ENCODE measurements at regions not wholly inside any gene's neighbourhood (a gene's known extent, or its start where the extent isn't known, plus 50 kb on each side); places are given as distances from the start of the nearest gene placed in this dataset.
"Not testable (repeated sequence)": the region's sequence is repeated elsewhere in the genome, so short reads cannot be mapped to it uniquely, and the experiment has no call there.

DNA sequence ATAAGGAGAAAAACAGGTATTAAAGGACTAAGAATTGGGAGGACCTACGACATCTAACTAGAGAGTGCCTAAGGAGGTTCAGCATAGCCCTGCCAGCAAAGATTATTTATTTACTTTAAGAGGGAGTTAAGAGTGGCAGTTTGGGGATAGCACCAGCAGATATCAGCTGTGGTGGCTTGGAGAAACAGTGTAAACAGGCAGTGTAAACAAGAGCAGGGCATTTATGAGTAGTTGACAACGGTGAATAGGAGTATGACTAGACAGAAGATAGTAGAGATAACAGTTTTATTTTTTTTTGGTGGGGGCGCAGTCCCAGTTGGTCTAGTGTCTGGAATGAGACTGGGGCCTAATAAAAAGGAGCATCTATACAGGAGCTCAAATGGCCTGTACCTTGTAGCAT, 115.2 kb downstream of the PCDH10 start:
- BruUV-seq (replicated peaks); H3K4me1 ChIP-seq (ENCODE audit: insufficient read depth, low read length, poor library complexity, severe bottlenecking); H3K27ac ChIP-seq (ENCODE audit: low read depth, low read length, poor library complexity, severe bottlenecking); H3K36me3 ChIP-seq (ENCODE audit: insufficient read depth, low read length, poor library complexity, severe bottlenecking); intact Hi-C loops (cut with micrococcal nuclease; ENCODE audit: unreplicated experiment); CTCF ChIA-PET; H3K4me3 ChIP-seq (ENCODE audit: low read depth, low read length, poor library complexity, severe bottlenecking); H3K27me3 ChIP-seq (replicated peaks; ENCODE audit: insufficient read depth, low read depth, low read length, poor library complexity); POLR2A ChIA-PET (ENCODE audit: low non-redundant PET); H3K9me3 ChIP-seq (ENCODE audit: low read depth, low read length, poor library complexity, severe bottlenecking); DNase-seq (ENCODE audit: low spot score): not testable (repeated sequence)

DNA sequence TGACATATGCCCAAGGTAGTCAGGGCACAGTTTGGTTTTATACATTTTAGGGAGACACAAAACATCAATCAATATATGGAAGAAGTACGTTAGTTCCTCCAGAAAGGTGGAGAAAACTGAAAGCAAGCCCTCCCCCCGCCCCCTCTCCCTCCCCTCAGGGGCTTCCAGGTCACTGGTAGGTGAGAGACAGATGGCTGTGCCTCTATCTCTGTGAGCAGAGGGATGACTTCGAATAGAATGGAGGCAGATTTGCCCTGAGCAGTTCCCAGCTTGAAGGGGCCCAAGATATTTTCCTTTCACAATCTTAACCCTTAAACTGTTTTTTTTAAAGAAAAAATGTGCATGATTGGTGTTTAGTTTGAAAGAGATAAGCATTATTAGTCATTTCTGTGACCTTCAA, 114.0 kb downstream of the PCDH10 start:
- H3K27ac ChIP-seq (ENCODE audit: low read depth, low read length, poor library complexity, severe bottlenecking), result no peak overlapping the region
- H3K9me3 ChIP-seq (ENCODE audit: low read depth, low read length, poor library complexity, severe bottlenecking), result no peaks in the 10 kb centered on the region
- CTCF ChIA-PET, result no interaction called here
- DNase-seq (ENCODE audit: low spot score), result no peak
- POLR2A ChIA-PET (ENCODE audit: low non-redundant PET), result no interaction called here
- no peaks in the 10 kb centered on the region for H3K36me3 ChIP-seq (ENCODE audit: insufficient read depth, low read length, poor library complexity, severe bottlenecking)
- H3K4me3 ChIP-seq (ENCODE audit: low read depth, low read length, poor library complexity, severe bottlenecking), result no peak overlapping the region
- H3K27me3 ChIP-seq (replicated peaks; ENCODE audit: insufficient read depth, low read depth, low read length, poor library complexity), result no peaks in the 10 kb centered on the region
- no peaks in the 10 kb centered on the region for H3K4me1 ChIP-seq (ENCODE audit: insufficient read depth, low read length, poor library complexity, severe bottlenecking)
- intact Hi-C loops (cut with micrococcal nuclease; ENCODE audit: unreplicated experiment), result no loop called here
- BruUV-seq (replicated peaks), result no TSS peak
- TF ChIP-seq EZH2 (IDR thresholded peaks at IDR 0.05; ENCODE audit: borderline replicate concordance, low read depth, low read length, poor library complexity, severe bottlenecking), result no peak
- TF ChIP-seq, protein P1, sequence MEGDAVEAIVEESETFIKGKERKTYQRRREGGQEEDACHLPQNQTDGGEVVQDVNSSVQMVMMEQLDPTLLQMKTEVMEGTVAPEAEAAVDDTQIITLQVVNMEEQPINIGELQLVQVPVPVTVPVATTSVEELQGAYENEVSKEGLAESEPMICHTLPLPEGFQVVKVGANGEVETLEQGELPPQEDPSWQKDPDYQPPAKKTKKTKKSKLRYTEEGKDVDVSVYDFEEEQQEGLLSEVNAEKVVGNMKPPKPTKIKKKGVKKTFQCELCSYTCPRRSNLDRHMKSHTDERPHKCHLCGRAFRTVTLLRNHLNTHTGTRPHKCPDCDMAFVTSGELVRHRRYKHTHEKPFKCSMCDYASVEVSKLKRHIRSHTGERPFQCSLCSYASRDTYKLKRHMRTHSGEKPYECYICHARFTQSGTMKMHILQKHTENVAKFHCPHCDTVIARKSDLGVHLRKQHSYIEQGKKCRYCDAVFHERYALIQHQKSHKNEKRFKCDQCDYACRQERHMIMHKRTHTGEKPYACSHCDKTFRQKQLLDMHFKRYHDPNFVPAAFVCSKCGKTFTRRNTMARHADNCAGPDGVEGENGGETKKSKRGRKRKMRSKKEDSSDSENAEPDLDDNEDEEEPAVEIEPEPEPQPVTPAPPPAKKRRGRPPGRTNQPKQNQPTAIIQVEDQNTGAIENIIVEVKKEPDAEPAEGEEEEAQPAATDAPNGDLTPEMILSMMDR (conservative IDR thresholded peaks at IDR 0.05; ENCODE audit: low read depth, low read length), result no peak

DNA sequence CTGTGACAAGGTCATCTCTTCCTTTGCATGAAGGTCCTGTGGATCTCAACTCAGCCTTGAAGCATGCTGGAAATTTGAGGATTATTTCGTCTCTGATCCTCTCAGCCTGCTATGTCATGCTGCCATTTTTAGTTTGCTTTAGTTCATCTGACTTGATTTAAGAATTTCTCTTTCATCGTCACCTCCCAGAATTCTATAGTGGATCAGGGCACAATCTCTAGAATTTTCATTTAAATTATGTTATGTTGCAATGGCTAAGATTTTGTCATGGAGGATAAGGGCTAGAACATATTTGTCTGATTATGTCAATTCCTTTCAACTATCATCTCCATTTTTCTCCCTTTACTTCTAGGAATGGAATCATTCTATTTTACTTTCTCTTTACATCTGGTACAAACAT, 98.8 kb downstream of the PCDH10 start:
- CTCF ChIA-PET, result no interaction called here
- intact Hi-C loops (cut with micrococcal nuclease; ENCODE audit: unreplicated experiment), result no loop called here
- no peak for TF ChIP-seq EZH2 (IDR thresholded peaks at IDR 0.05; ENCODE audit: borderline replicate concordance, low read depth, low read length, poor library complexity, severe bottlenecking)
- TF ChIP-seq, protein P1 (conservative IDR thresholded peaks at IDR 0.05; ENCODE audit: low read depth, low read length), result no peak

DNA sequence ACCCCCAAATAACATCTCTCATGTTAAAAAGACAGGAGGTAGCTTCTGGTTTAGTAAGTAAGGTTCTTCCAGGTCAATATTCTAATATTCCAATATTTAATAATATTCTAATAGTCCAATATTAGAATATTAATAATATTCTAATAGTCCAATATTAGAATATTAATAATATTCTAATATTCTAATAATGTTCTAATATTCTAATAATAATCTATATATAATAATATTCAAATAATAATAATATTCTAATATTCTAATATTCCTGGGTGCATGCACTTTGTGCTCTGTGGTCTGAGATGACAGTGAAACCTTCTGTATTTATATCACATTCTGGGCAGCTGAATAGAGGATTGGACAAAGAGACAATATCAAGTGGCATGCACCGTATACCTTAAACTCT, 96.1 kb downstream of the PCDH10 start:
- H3K36me3 ChIP-seq (ENCODE audit: insufficient read depth, low read length, poor library complexity, severe bottlenecking), result no peaks in the 10 kb centered on the region
- intact Hi-C loops (cut with micrococcal nuclease; ENCODE audit: unreplicated experiment), result no loop called here
- CTCF ChIA-PET, result no interaction called here
- H3K4me3 ChIP-seq (ENCODE audit: low read depth, low read length, poor library complexity, severe bottlenecking), result no peak overlapping the region
- no peaks in the 10 kb centered on the region for H3K9me3 ChIP-seq (ENCODE audit: low read depth, low read length, poor library complexity, severe bottlenecking)
- POLR2A ChIA-PET (ENCODE audit: low non-redundant PET), result no interaction called here
- no peak for DNase-seq (ENCODE audit: low spot score)
- no TSS peak for BruUV-seq (replicated peaks)
- no peaks in the 10 kb centered on the region for H3K27me3 ChIP-seq (replicated peaks; ENCODE audit: insufficient read depth, low read depth, low read length, poor library complexity)
- no peak overlapping the region for H3K27ac ChIP-seq (ENCODE audit: low read depth, low read length, poor library complexity, severe bottlenecking)
- H3K4me1 ChIP-seq (ENCODE audit: insufficient read depth, low read length, poor library complexity, severe bottlenecking), result no peaks in the 10 kb centered on the region
- no peak for TF ChIP-seq EZH2 (IDR thresholded peaks at IDR 0.05; ENCODE audit: borderline replicate concordance, low read depth, low read length, poor library complexity, severe bottlenecking)
- TF ChIP-seq, protein P1 (conservative IDR thresholded peaks at IDR 0.05; ENCODE audit: low read depth, low read length), result no peak

More for the DNA sequence above, 98.8 kb downstream of the PCDH10 start:
- Histone ChIP-seq H3K9me3 (ENCODE audit: low read depth, low read length, poor library complexity, severe bottlenecking) (no peaks in the 10 kb centered on the region), H3K4me1 (ENCODE audit: insufficient read depth, low read length, poor library complexity, severe bottlenecking) (no peaks in the 10 kb centered on the region), H3K27me3 (replicated peaks; ENCODE audit: insufficient read depth, low read depth, low read length, poor library complexity) (no peaks in the 10 kb centered on the region), H3K27ac (ENCODE audit: low read depth, low read length, poor library complexity, severe bottlenecking) (no peak overlapping the region), H3K36me3 (ENCODE audit: insufficient read depth, low read length, poor library complexity, severe bottlenecking) (no peaks in the 10 kb centered on the region), H3K4me3 (ENCODE audit: low read depth, low read length, poor library complexity, severe bottlenecking) (no peak overlapping the region)
- no TSS peak for BruUV-seq (replicated peaks)
- DNase-seq (ENCODE audit: low spot score), result no peak
- POLR2A ChIA-PET (ENCODE audit: low non-redundant PET), result no interaction called here
